Renal cortex interstitium (tissue), 11 donors: ENCODE measurements at regions not wholly inside any gene's neighbourhood (a gene's known extent, or its start where the extent isn't known, plus 50 kb on each side); places are given as distances from the start of the nearest gene placed in this dataset.

Experiments
- DNase-seq, 11 donors: peaks; one replicate each; pipeline ENCODE4 v3.0.0-alpha.2; 2013; ENCODE audit warnings: low read depth in 9 of 11, low spot score in 4 of 11; ENCODE audit errors: extremely low read depth in 1 of 11

DNA sequence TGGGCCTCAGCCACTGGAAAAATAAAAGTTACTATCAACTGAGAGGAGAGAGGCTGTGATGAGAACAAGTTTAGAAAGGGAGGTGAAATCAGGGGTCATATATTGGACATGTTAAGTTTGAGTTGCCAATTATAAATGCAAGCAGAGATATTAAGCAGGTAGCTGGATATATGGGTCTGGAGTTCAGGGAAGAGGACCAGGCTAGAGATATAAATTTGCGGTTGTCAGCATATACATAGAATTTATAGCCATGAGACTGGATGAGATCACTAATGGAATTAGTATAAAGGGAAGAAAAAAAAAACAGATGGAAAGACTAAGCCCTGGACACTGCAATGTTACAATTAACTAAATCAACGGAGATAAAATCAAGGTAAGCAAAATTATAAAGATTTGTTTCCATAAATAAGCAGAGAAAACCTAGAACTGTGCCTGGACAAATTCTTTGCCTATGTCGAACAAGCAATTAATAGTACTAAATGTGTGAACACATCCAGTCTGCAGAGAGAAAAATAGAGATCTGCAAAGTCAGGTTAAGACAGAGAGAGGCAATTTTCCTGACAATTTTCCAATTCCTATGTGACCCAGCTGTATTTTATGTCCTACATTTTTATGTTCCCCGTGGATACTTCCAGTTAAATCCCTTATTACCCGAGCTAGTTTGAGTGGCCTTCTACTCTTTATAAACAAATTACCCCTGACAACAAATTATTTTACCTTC, 265.4 kb downstream of the GASK1B start:
- DNase-seq: no peak

DNA sequence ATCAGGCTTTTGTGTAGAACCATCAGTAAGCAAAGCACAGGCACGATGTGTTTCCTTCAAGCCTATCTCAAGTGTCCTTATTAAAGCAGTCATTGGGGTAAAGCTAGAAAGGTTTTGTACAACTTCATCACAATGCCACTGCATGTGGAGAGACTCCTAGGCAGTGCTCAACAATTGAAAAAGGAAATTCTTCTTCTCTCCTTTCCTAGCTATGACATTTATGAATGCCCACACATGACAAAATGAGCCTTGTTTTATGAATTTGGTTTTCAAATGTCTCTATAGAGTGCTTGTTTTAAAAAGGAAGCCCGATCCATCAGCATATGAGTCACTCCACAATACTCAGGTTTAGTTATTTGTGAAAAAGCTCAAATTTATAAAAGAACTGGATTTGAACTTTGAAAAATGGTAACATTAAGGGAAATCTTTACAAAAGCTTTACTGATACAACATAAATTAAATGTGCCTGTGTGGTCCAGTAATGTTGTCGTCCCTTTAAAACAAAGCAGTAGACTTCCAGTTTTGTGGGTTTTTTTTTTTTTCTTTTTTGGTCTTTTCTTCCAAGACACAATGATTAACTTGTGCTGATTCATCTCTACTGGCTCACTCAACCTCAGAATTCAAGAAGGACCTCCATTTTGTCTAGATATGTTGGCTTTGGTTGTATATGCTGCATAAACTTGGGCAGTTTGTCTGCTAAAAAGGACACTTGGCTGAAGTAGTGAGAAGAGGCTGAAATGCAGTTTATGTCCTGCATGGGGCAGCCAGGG, 273.8 kb downstream of the GASK1B start:
- no peak for DNase-seq

DNA sequence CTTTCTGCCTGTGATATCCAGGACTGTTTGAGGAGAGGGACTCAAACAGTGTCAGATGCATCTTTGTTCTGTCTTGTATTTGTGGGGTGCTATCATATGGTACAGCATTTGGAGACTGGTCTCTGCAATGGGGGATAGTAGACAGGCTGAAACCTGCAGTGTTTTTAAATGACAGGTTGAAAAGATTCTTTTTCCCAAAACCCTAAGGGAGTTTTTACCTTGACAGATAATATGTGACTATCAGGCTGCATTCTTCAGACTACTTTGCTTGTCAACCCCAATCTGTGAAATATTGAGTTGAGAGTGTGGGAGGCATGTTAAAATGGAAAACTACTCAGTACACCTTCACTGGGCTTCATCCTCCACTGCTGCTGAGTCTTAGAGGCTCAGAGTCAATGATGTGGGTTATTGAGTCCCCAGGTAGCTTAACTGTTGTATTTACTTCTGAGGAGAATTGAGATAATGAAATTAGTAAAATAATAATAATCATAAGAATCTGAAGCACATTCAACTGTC, 274.9 kb downstream of the GASK1B start:
- no peak for DNase-seq

DNA sequence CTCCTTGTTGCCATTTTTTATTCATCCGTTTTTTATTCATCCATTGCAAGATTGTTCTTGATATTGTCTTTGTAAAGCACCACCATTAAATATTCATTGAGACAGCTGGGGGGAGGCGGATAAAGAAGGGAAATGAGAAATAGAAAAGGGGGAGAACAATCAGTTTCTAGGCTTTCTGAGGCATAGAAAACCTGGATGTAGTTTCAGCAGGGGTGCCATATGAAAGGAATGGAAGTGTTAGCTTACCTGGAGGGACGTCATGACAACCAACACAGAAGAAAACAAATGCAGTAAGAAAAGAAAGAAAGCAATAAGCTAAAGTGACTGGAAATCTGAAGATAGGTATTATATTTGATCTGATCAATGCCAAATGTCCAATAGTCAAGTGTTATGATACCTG, 276.1 kb downstream of the GASK1B start:
- no peak for DNase-seq

DNA sequence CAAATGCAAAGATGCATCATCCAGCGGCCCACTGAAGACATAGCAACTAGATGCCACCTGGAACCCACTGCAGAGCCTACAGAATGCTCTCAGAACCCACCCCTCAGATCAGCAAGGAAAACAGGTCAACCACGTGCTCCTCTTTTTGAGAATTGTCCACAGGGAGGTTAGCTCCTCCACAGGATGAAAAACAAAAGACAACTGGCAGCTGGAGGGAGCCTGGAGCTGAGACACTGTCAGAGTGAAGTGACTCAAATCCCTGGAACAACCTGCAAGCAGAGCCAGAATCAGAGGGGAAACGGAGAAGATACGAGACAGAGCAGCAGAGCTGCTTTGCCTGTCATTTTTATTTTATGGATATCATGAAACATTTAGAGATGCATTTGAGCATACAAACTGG, 277.6 kb downstream of the GASK1B start:
- no peak for DNase-seq

DNA sequence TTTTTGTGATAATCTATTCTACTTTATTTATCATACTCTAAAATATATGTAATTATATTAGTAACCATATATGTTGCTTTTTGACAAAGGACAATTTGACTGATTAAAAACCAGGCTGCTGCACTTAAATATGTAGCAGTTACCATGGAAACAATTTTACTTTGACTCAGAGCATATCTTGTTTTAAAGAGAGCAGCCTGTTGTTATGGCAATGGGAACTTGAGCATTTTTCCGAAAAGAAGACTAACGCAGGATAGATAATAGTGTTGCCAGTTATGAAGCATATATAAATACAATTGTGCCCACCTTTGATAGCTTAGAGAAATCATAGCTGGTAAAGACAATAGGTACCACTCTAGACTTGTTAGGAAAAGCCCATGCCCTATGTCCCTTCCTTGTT, 283.0 kb downstream of the GASK1B start:
- no peak for DNase-seq

DNA sequence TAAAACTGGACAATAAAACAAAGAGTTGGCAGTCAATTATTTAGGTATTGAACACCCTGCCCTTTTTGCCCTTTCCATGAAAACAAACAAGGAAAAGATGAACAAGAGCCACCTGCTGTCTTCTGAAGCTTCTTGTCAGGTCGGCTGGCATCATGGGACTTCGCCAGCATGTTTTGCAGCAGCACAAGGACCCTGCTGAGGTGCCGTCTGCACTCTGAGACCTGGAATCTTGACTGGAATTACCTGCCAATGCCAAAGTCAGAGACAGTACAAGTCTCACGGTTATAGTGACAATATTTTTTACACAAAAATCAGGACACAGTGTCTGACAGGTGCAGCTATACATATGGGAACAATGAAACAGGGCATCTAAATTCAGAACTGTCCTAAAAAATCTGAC, 284.5 kb downstream of the GASK1B start:
- no peak for DNase-seq

DNA sequence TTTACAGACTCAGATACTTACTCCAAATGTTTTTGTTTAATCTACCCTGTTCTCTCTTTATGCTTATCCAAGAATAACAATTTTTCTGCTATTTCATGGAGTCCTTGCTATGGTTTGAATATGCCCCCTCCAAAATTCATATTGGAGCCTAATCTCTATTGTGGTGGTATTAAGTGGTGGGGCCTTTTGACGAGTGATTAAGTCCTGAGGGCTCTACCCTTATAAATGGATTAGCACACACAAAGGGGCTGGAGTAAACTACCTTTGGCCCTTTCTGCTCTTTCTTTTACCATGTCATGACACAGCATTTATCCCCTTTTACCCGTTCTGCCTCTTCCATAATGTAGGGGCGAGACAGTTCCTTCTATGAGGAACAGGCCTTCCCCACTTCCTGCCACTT, 285.5 kb downstream of the GASK1B start:
- no peak for DNase-seq

DNA sequence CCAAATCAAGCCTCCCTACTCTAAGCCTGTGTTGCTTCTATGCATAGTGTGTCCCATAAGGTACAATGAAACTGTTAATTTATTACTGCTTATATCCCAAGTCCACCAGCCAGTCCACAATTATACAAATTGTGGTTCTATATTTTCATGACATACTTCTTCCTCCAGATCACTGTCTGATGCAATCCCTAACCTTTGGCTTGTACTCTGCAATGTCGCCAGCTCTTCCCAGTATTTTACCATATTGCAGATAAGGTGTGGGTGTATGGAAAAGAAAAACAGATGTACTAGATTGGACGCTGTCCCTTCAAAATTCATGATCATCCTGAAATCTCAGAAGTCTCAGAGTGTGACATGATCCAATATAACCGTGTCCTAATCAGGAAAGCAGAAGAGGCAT, 286.2 kb downstream of the GASK1B start:
- no peak for DNase-seq

DNA sequence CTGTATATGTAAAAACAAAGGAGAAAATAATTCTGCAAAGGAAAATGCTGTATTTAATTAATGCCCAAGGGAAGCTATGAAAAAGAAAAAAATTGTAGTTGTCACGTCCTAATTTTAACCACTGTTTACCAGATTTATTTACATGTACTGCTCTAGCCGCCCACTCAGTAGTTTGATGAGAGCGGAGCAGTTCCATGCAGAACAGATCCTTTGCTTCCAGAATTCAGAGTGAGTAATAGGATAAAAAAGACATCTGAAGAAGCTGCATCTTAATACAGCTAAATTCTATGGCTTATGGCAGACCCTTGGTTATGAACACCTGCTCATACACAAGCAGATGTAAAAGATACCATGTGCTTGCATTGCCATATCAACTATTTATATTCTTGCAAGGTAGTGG, 287.0 kb downstream of the GASK1B start:
- no peak for DNase-seq

DNA sequence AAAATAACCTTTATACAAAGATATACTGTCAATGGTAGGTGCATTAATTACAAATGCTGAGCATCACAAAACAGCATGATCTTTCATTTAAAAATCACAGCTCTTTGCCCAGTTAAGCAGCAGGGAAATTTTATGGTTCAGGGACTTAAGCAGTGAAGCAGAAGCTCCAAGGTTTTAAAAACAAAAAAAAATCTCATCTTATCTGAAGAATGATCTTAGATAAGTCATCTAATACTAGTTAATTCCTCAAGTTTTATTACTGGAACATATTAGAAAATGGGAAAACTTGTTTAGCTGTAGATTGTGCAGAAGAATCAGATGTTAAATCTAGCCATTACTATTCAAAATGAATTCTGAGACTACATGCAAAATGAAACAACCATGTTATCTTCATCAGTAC, 289.9 kb downstream of the GASK1B start:
- no peak for DNase-seq

DNA sequence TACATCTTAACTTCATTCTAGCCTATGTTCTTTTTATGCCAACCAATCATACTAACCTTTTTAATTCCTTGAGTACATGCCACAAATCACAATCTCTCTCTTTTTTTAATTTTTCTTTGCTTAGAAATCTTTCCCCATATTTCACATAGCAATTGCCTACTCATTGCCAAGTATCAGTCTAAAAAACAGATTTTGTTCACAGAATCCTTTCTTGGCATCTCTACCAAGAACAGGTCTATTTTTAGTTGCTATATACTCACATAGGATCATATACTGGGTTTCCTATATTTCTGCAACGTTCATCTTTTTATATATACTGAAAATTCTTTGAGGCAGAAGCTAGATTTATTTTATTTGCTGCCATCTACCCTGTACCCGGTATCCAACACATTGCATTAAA, 292.1 kb downstream of the GASK1B start:
- DNase-seq: no peak

DNA sequence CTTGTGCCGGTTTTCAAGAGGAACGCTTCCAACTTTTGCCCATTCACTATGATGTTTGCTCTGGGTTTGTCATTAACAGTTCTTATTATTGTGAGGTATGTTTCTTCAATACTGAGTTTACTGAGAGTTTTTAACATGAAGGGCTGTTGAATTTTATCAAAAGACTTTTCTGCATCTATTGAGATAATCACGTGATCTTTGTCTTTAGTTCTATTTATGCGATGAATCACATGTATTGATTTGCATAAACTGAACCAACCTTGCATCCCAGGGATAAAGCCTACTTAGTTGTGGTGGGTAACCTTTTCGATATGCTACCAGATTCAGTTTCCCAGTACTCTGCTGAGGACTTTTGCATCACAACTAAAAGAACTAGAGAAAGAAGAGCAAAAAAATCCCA, 318.0 kb downstream of the GASK1B start:
- no peak for DNase-seq

DNA sequence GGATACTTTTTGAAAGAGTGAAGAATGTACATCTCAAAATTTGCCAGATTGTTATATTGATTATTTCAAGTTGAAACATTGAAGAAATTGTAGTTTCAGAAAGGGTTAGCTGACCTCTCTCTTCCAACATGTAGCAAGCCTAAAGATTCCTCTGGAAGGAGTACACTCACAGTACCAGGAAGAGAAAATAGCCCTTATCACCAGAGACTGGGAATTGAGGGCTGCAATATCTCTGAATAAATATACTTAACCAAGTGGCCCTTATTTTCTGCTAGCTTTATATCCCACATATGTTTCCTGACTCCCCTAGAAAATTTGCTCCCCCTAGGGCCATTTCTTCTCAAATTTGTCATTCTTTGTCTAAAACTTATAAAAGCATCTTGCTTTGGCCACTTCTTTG, 332.2 kb downstream of the GASK1B start:
- no peak for DNase-seq

DNA sequence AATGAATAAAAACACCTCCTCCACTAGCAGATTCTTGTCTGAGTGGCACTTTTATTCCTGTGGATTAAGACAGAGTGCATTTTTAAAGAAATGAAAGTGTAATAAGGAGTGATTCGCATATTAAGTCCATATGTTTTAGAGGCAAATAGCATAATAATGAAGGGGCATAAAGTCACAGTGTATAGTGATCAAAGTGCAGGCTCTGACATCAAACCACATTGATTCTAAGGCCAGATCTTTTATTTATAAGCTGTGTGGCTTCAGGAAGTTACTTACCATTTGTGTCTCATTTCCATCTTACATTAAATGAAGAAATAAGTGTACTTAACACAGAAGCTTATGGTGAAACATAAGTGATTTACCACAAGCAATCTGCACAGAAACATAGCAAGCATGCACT, 332.8 kb downstream of the GASK1B start:
- DNase-seq: no peak

DNA sequence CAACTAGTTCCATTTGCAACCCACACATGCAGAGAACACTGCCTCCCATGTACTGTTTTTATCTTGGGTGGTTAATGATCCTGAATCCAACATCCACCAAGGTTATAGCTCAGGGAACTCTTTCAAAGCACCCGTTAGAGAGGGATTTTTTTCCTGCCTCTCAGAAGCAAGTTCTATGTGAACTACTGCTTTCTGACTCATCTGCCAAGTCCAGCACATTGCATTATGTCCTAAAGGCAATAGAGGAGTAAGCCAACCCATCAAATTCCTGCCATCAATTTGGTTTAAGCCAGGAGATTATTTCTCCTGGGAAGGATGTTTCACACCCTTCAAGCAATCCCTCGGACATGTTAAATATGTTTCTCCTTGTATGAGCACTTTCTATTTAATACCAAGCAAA, 334.5 kb downstream of the GASK1B start:
- no peak for DNase-seq

DNA sequence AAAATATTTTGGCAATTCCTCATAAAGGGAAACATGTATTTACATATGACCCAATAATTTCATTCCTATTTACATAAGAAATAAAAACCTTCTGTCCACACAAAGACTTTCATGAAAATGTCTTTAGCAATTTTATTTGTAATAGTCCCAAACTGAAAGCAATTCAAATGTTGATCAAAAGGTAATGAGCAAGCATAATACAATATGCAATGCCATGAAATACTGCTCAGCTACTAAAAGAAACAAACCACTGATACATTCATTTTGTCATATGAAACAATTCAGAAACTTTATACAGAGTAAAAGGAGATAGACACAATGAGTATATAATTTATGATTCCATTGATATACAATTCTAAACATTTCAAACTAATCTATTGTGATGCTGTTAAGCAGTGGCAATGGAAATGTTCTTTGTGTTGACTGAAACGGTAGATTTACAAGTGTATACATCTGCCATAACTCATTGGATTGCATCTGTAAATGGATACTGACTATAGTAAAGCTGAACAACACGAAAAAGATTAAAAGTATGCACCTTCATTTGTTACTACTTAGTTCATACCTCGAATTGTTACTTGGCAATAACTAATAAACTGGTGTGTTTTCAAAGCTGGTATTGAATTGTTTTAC, 335.6 kb downstream of the GASK1B start:
- no peak for DNase-seq

DNA sequence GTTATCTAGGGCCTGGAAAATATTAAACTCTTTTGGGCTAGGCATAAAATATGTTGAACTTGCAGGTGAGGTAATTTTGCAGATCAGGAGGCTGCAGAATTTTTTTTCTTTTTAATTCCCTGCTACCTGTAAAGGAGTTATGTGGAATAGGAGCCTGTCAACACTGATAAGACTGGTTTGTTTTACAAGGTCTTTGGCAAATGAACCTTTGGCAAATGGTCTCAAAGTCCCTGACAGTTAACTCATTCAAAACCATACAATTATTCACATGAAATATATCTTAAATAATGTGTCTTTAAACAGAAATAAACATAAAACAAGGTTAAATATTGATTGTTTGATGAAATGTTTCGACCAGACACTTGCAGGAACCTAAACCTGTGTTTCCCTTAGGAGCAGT, 340.2 kb downstream of the GASK1B start:
- no peak for DNase-seq

DNA sequence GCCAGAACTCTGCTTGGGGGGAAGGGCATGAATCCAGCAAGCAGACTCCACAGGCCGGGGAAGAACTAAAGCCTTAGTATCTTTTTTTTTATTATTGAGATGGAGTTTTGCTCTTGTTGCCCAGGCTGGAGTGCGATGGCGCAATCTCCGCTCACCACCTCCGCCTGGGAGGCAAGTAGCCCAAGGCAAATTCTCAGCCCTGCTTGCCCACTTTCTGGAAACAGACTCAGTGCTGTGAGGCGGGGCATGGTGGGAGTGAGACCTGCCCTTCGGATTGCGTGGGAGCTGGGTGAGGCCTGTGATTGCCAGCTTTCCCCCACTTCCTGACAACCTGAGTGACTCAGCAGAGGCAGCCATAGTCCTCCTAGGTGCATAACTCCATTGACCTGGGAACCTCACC, 348.8 kb downstream of the GASK1B start:
- no peak for DNase-seq

DNA sequence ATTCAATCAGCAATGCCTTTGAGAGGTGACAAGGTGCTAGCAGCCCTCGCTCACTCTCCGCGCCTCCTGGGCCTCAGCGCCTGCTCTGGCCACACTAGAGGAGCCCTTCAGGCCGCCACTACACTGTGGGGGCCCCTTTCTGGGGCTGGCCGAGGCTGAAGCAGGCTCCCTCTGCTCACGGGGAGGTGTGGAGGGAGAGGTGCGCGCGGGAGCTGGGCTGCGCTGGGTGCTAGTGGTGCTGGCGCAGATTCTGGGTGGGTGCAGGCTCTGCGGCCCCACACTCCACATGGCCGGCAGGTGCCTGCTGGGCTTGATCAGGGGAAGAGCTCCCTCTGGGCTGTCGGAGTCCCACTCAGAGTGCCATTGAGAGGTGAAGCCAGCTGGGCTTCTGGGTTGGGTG, 351.0 kb downstream of the GASK1B start:
- no peak for DNase-seq
